Activated T-cell treated with anti-CD3 and anti-CD28 coated beads for 24 hours (primary cell): ENCODE measurements at regions not wholly inside any gene's neighbourhood (a gene's known extent, or its start where the extent isn't known, plus 50 kb on each side); places are given as distances from the start of the nearest gene placed in this dataset.

Source experiments
- DNase-seq: peaks from one replicate; pipeline ENCODE4 v3.0.0-alpha.2; 2020; ENCODE audit warnings: low read depth

DNA sequence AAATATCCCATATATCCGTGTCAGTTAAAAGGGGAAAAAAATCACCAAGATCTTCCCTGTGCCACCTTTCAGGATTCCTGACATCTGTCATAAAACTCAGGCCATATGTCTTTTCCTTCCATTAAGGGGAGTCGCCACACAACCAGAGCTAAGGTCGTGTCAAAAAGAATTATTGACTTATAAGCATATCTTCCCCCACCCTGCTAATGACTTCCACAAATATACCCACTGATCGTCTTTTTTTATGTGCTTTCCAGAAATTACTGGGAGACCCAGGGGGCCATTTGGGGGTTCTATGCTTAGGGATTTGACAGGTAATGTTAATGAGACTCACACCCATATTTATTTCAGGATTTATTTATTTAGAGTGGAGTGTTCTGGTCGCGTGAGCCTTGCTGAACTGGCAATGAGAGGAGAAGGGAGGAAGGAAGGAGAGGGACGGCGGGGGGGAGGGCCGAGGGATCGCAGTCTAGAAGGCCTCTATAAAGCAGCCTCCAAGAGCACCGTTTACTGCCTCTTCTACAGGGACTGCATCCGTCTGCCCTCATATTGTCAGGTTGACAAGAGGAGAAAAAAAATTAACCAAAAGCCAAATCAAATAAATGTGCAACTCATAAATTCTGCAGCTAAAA lies 135.7 kb upstream of the MGMT start:
- no peak for DNase-seq

GRCh38 chr10:129331839-129332220 lies 135.2 kb upstream of the MGMT start:
- DNase-seq, result no peak

GRCh38 chr10:129332476-129332875 lies 134.6 kb upstream of the MGMT start:
- DNase-seq, result no peak

DNA sequence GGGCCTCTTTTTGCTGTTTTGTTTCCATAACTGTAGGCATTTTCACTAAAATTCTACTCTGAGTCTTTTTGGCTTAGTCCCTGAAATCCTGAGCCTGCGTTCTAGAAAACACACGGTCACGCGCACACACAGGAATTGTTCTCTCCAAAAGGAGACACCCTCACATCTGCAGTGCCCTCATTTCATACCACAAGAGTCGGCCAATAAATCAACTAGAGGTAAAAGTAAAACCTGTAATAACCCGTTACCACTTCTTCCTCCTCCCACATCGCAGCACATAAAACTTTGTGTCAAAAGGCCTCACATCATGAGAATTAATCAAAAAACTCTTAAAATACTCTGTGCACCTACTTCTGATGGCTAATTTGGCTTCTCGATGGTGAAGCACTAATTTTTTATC lies 133.3 kb upstream of the MGMT start:
- DNase-seq, result no peak

DNA sequence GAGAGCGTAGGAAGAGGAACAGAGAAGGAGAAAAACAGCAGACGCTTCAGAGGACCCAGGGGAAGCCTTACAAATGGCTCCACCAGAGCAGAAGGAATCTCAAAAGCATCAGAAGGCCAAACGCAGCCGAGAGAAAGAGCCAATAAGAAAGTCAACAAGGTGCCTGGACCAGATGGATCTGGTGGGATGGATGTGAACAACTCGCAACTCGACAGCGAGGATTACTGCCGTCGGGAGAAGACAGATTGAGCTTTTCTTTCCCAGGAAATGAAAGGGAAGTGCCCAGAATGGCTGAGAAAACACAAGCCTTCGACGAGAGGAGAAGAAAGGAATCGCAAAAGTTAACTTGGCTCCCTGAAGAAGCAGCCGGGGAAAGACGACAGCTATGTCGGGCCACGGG lies 132.8 kb upstream of the MGMT start:
- DNase-seq, result no peak

- no peak for DNase-seq
Measured at GRCh38 chr10:129335396-129335795, 131.6 kb upstream of the MGMT start.

- DNase-seq, result no peak
Measured at GRCh38 chr10:129335942-129336341, 131.1 kb upstream of the MGMT start.

GRCh38 chr10:129339191-129339590 lies 127.8 kb upstream of the MGMT start:
- DNase-seq, result no peak

- DNase-seq, result no peak
Measured at GRCh38 chr10:129339841-129340240, 127.2 kb upstream of the MGMT start.

GRCh38 chr10:129341087-129341486 lies 126.0 kb upstream of the MGMT start:
- no peak for DNase-seq

DNA sequence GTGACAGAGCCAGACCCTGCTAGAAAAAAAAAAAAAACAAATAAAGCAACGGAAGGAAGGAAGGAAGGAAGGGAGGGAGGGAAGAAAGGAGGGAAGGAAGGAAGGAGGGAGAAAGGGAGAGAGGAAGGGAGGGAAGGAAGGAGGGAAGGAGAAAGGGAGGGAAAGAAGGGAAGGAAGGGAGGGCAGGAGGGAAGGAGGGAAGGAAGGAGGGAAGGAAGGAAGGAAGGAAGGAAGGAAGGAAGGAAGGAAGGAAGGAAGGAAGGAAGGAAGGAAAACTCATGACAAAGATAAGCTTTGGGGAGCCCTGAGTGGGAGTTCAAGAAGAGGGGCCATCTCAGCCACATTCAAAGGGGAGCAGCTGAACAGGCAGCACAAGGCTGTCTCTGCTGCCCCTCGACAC lies 124.7 kb upstream of the MGMT start:
- DNase-seq, result no peak

- no peak for DNase-seq
Measured at GRCh38 chr10:129343141-129343540, 123.9 kb upstream of the MGMT start.

GRCh38 chr10:129344103-129344502 lies 122.9 kb upstream of the MGMT start:
- DNase-seq, result no peak

GRCh38 chr10:129344731-129345355 lies 122.2 kb upstream of the MGMT start:
- DNase-seq, result no peak

- no peak for DNase-seq
Measured at GRCh38 chr10:129345763-129346162, 121.3 kb upstream of the MGMT start.

GRCh38 chr10:129350690-129351089 lies 116.4 kb upstream of the MGMT start:
- no peak for DNase-seq

DNA sequence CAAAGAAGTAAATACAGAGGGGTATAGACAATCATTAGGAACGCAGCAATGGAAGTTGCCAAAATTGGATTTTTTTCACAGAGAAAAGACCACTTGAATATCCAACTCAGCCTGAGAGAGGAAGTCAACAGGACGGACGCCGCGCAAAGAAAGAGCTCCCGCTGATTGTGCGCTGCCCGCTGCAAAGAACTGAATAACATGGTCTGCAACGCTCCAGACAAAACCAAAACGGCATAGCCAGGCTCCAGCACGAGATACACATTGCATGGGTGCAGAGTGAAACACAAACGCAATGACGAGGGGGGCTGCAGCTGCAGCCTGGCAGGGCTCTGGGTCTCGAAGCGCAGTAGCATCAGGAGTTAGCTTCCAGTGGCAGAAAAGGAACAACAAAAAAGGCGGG lies 113.9 kb upstream of the MGMT start:
- DNase-seq, result no peak

DNA sequence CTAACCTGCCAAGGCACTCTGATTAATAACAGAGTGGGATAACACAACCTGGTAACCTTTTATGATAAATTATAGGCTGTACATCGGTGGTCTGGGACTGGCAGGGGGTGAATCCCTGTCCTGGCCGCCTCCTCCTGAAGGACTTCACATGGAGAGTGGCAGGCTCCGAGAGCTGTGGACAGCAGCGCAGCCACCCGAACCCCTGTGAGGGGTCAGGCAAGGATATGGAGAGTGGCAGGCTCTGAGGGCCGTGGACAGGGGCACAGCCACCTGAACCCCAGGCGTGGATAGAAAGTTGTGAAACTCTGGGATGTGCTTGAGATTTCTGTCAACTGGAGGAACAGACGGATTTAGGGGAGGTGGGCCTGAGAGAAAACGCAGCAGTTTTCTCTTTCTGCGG lies 107.0 kb upstream of the MGMT start:
- DNase-seq, result no peak

- DNase-seq, result no peak
Measured at GRCh38 chr10:129361676-129362376, 105.2 kb upstream of the MGMT start.

DNA sequence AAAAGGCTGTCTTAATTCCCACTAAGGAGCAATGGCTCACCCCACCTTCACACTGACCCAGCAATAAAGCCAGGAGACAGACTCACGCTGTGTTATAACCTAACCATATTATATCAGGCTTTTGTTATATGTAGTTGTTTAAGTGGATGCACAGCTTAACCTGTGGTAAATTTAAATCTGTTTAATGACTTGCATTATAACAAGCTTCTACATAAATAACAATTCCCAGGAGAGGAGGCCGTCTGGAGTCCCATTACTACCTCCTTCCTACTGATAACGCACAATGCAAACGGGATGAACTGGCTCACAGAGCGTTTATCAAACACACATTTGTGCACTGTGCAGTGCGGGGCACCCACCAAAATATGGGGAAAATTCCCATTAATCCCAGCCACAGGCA lies 102.1 kb upstream of the MGMT start:
- DNase-seq, result no peak

- no peak for DNase-seq
Measured at GRCh38 chr10:129365767-129366402, 101.2 kb upstream of the MGMT start.

DNA sequence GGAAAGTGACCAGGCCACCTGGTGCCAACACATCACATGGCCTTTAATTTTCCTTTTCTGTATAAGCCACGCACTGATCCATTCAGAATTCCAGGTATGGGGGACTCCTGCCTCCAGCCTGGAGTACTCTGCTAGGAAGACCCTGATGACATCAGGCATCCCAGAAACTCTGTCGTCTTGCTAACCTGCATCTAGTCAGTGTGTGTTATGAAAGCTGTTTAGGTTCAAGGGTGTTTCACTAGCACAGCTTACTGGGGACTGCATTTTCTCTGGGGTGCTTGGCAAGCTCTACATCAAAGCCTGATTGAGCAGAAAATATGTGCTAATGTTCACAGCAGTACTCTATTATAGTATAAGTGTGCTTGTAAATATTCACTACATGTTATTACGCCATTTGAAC lies 100.6 kb upstream of the MGMT start:
- DNase-seq, result no peak

DNA sequence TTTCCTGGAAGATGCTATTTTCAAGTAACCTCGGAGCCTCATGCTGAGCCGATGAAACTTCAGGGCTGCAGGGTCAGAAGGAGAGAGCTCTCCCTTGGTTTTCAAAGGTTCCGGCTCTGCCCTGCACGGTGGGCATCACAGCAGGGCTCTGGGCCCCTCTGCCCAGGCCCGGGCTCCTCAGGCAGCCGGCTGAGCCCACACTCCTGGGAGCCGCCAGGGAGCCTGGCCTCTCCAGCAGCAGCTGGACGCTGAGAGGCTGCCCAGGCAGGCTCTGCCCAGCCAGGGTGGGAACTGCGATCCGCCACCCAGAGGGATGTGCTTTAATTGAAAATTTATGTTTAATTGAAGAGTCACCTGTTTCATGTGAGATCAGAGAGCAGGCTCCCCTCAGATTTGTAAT lies 97.5 kb upstream of the MGMT start:
- DNase-seq, result no peak
